ENCODE measurements at regions not wholly inside any gene's neighbourhood (a gene's known extent, or its start where the extent isn't known, plus 50 kb on each side); places are given as distances from the start of the nearest gene placed in this dataset.

- Histone ChIP-seq H3K9me3 (peaks cover 0 to 8% (median 0%) of the 10 kb centered on the region in 3 donors), H3K27me3 (peaks cover 0 to 58% of the 10 kb centered on the region in 2 donors), H3K4me1 (no peaks in the 10 kb centered on the region), H3K27ac (no peak overlapping the region), H3K4me3 (no peak overlapping the region), H3K36me3 (no peaks in the 10 kb centered on the region)
- no peak for TF ChIP-seq CTCF (IDR thresholded peaks at IDR 0.05)
- DNase-seq: no peak
- intact Hi-C loops (cut with DNase I; ENCODE audit: low total_unique reads): no loop called here
Measured at GRCh38 chr12:111251058-111251730, 117.7 kb downstream of the PHETA1 start.

GRCh38 chr12:111250251-111250881 lies 118.5 kb downstream of the PHETA1 start:
- H3K4me1 ChIP-seq: no peaks in the 10 kb centered on the region
- no peak overlapping the region for H3K4me3 ChIP-seq
- H3K27ac ChIP-seq: no peak overlapping the region
- peaks cover 0 to 17% (median 0%) of the 10 kb centered on the region in 3 donors for H3K9me3 ChIP-seq
- DNase-seq: no peak
- no peaks in the 10 kb centered on the region for H3K36me3 ChIP-seq
- intact Hi-C loops (cut with DNase I; ENCODE audit: low total_unique reads): no loop called here
- peaks cover 0 to 53% of the 10 kb centered on the region in 2 donors for H3K27me3 ChIP-seq
- TF ChIP-seq CTCF (IDR thresholded peaks at IDR 0.05): no peak

- intact Hi-C loops (cut with DNase I; ENCODE audit: low total_unique reads): no loop called here
- H3K27me3 ChIP-seq: peaks cover 0 to 53% of the 10 kb centered on the region in 2 donors
- no peaks in the 10 kb centered on the region for H3K4me1 ChIP-seq
- H3K9me3 ChIP-seq: peaks cover 0 to 22% (median 2%) of the 10 kb centered on the region in 3 donors
- no peaks in the 10 kb centered on the region for H3K36me3 ChIP-seq
- no peak overlapping the region for H3K4me3 ChIP-seq
- H3K27ac ChIP-seq: no peak overlapping the region
- DNase-seq: no peak
- TF ChIP-seq CTCF (IDR thresholded peaks at IDR 0.05): no peak
Measured at GRCh38 chr12:111249757-111250156, 119.1 kb downstream of the PHETA1 start.

- DNase-seq: no peak
- intact Hi-C loops (cut with DNase I; ENCODE audit: low total_unique reads): no loop called here
- no peak overlapping the region for H3K27ac ChIP-seq
- no peak overlapping the region for H3K4me3 ChIP-seq
- H3K27me3 ChIP-seq: peaks cover 0 to 53% of the 10 kb centered on the region in 2 donors
- H3K9me3 ChIP-seq: peaks cover 0 to 30% (median 7%) of the 10 kb centered on the region in 3 donors
- TF ChIP-seq CTCF (IDR thresholded peaks at IDR 0.05): no peak
- H3K36me3 ChIP-seq: no peaks in the 10 kb centered on the region
- no peaks in the 10 kb centered on the region for H3K4me1 ChIP-seq
Measured at GRCh38 chr12:111249018-111249370, 119.9 kb downstream of the PHETA1 start.

- H3K27ac ChIP-seq: no peak overlapping the region
- no peak for DNase-seq
- no peak for TF ChIP-seq CTCF (IDR thresholded peaks at IDR 0.05)
- peaks cover 0 to 30% (median 10%) of the 10 kb centered on the region in 3 donors for H3K9me3 ChIP-seq
- H3K27me3 ChIP-seq: peaks cover 0 to 52% of the 10 kb centered on the region in 2 donors
- intact Hi-C loops (cut with DNase I; ENCODE audit: low total_unique reads): no loop called here
- no peaks in the 10 kb centered on the region for H3K4me1 ChIP-seq
- no peaks in the 10 kb centered on the region for H3K36me3 ChIP-seq
- H3K4me3 ChIP-seq: no peak overlapping the region
Measured at GRCh38 chr12:111248236-111249017, 120.5 kb downstream of the PHETA1 start.
